ENCODE measurements at regions not wholly inside any gene's neighbourhood (a gene's known extent, or its start where the extent isn't known, plus 50 kb on each side); places are given as distances from the start of the nearest gene placed in this dataset.

- Mint-ChIP-seq H3K27ac (no peak overlapping the region), H3K4me1 (no peaks in the 10 kb centered on the region), H3K36me3 (no peaks in the 10 kb centered on the region), H3K4me3 (no peak overlapping the region), H3K27me3 (peaks cover 46% of the 10 kb centered on the region), H3K9me3 (peaks cover 11% of the 10 kb centered on the region)
- no peak for DNase-seq
These were observed 138.0 kb upstream of the THY1 start for GRCh38 chr11:119560961-119561360.

GRCh38 chr11:119560291-119560690 is 137.3 kb upstream of the THY1 start:
- H3K27me3 Mint-ChIP-seq, result peaks cover 46% of the 10 kb centered on the region
- DNase-seq, result no peak
- no peak overlapping the region for H3K27ac Mint-ChIP-seq
- no peaks in the 10 kb centered on the region for H3K36me3 Mint-ChIP-seq
- no peaks in the 10 kb centered on the region for H3K4me1 Mint-ChIP-seq
- no peak overlapping the region for H3K4me3 Mint-ChIP-seq
- peaks cover 9% of the 10 kb centered on the region for H3K9me3 Mint-ChIP-seq

DNA sequence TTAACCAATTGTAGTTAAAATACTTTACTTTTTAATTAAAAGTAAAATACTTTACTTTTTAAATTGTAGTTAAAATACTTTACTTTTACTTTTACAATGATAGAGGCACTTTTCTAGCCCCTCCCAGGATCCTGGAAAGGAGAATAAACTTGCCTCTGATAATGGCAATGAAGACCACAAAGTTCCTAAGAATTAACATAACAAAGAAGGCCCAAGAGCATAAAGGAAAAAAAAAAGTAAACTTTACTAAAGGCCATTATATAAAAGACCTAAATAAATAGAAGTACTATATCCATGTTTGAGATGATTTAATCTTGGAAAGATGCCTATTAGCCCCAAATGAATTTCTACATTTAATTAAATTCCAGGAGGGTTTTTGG is 129.1 kb upstream of the THY1 start:
- peaks cover 5% of the 10 kb centered on the region for H3K27me3 Mint-ChIP-seq

DNA sequence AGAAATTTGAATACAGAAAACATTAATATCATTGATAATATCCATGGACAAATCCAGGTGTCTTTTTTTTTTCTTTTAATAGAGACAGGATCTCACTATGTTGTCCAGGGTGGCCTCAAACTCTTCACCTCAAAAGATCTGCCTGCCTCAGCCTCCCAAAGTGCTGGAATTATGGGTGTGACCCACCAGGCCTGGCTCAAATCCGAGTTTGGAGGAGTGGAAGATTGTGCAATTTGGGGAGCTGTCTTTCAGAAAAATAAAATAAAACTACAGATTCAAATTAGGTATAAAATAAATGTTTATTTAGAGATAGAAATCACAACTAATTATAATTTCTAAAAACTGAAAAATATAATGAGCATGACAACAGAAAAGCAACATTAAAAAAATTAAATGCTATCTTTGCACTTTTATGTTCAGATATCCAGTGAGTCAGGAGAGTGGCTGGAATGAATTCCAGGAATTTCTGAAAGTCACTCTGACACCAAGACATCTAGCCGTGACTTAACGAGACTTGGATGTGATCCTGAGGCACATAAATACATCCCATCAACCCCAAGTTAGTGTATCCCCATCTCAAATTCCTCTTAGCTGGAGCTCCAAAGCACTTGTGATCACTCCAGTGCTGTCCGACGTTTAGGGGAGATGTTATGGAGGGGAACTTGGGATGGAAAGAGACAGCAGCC is 128.6 kb upstream of the THY1 start:
- Mint-ChIP-seq H3K4me1 (no peaks in the 10 kb centered on the region), H3K27me3 (peaks cover 4% of the 10 kb centered on the region), H3K36me3 (no peaks in the 10 kb centered on the region), H3K27ac (no peak overlapping the region), H3K4me3 (no peak overlapping the region), H3K9me3 (peaks cover 3% of the 10 kb centered on the region)
- DNase-seq, result no peak

More for the DNA sequence above, 129.1 kb upstream of the THY1 start:
- DNase-seq, result no peak
- Mint-ChIP-seq H3K4me1 (no peaks in the 10 kb centered on the region), H3K4me3 (no peak overlapping the region), H3K36me3 (no peaks in the 10 kb centered on the region), H3K9me3 (peaks cover 3% of the 10 kb centered on the region), H3K27ac (no peak overlapping the region)

DNA sequence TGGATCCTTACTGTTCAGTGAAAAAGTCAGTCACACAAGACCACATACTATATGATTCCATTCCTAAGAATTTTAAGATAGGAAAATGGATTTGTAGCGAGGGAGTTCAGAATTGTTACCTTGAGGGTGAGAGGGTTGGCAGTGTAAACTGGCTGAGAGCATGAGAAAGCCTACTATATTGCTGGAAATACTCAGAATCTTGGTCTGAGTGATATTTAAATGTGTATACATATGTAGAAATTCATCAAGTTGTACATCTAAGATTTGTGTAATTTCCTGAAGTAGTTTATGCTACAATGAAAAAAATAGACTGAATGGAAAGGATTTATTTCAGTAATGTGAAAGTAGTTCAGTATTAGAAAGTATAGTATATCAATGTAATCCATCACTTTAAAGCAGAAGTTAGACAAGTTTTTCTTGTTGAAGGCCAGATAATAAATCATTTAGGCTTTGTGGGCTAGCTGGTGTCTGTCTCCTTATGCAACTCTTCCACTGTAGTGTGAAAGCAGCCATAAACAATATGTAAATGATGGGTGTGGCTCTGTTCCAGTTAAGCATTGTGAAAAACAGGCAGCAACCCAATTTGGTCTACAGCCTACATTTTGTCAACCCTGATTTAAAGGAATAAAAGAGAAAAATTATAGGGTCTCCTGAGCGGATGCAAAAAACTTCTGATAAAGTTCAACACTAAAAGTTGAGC is 127.2 kb upstream of the THY1 start:
- H3K36me3 Mint-ChIP-seq, result no peaks in the 10 kb centered on the region
- no peaks in the 10 kb centered on the region for H3K9me3 Mint-ChIP-seq
- no peak overlapping the region for H3K4me3 Mint-ChIP-seq

GRCh38 chr11:119547511-119547910 is 124.5 kb upstream of the THY1 start:
- Mint-ChIP-seq H3K27me3 (no peaks in the 10 kb centered on the region), H3K36me3 (no peaks in the 10 kb centered on the region), H3K27ac (no peak overlapping the region), H3K9me3 (no peaks in the 10 kb centered on the region), H3K4me1 (no peaks in the 10 kb centered on the region), H3K4me3 (no peak overlapping the region)
- no peak for DNase-seq

More for the DNA sequence above, 127.2 kb upstream of the THY1 start:
- no peak for DNase-seq
- Mint-ChIP-seq H3K27ac (no peak overlapping the region), H3K27me3 (no peaks in the 10 kb centered on the region), H3K4me1 (no peaks in the 10 kb centered on the region)

- Mint-ChIP-seq H3K36me3 (no peaks in the 10 kb centered on the region), H3K4me3 (no peak overlapping the region), H3K4me1 (no peaks in the 10 kb centered on the region), H3K27me3 (no peaks in the 10 kb centered on the region), H3K27ac (no peak overlapping the region), H3K9me3 (no peaks in the 10 kb centered on the region)
- no peak for DNase-seq
These were observed 123.3 kb upstream of the THY1 start for GRCh38 chr11:119545978-119546915.

DNA sequence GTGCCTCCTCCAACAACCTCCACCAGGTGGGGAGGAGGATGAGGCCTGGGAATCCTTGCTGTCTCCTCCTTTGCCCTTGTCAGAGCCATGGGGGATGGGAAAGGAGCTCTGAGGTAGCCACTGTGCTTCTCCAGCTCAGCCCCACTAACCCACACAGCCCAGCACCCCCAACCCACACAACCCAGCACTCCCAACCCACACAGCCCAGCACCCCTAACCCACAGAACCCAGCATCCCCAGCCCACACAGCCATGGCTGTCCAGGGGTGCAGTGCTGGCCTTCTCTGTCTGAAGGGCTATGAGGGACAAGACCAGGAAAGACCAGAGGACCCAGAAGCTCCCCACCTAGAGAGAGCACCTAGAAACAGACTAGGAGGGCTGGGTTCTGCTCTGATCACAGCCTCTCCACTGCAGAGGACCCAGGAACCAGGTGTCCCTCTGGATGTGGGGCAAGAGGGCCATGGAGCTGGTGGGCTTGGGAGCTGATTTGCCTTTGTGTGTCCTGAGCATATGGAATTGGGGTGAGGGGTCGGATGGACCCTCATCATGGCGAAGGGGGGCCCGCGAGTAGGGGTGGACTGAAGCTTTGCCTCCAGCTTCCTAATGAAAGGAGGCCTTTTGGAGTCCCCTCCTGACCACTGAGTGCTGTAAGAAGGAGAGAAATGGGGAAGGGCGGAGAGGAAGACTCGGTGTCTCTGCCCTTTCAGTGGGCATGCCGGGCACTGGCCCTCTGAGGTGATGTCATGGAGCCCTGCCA is 117.6 kb upstream of the THY1 start:
- Mint-ChIP-seq H3K9me3 (no peaks in the 10 kb centered on the region), H3K4me1 (no peaks in the 10 kb centered on the region), H3K36me3 (no peaks in the 10 kb centered on the region), H3K27ac (no peak overlapping the region), H3K27me3 (peaks cover 10% of the 10 kb centered on the region), H3K4me3 (no peak overlapping the region)
- DNase-seq, result no peak

- no peaks in the 10 kb centered on the region for H3K36me3 Mint-ChIP-seq
- no peak overlapping the region for H3K4me3 Mint-ChIP-seq
- no peaks in the 10 kb centered on the region for H3K4me1 Mint-ChIP-seq
- no peaks in the 10 kb centered on the region for H3K9me3 Mint-ChIP-seq
- no peak overlapping the region for H3K27ac Mint-ChIP-seq
- DNase-seq, result no peak
- peaks cover 14% of the 10 kb centered on the region for H3K27me3 Mint-ChIP-seq
These were observed 116.6 kb upstream of the THY1 start for GRCh38 chr11:119539583-119539982.

GRCh38 chr11:119538753-119539152 is 115.8 kb upstream of the THY1 start:
- DNase-seq, result no peak
- H3K27ac Mint-ChIP-seq, result no peak overlapping the region
- no peak overlapping the region for H3K4me3 Mint-ChIP-seq

GRCh38 chr11:119537306-119538253 is 114.6 kb upstream of the THY1 start:
- Mint-ChIP-seq H3K27ac (no peak overlapping the region), H3K4me3 (no peak overlapping the region), H3K27me3 (peaks cover 18% of the 10 kb centered on the region), H3K36me3 (no peaks in the 10 kb centered on the region), H3K4me1 (peaks cover 1% of the 10 kb centered on the region), H3K9me3 (no peaks in the 10 kb centered on the region)
- DNase-seq, result no peak

More at GRCh38 chr11:119538753-119539152, 115.8 kb upstream of the THY1 start:
- Mint-ChIP-seq H3K9me3 (no peaks in the 10 kb centered on the region), H3K4me1 (peaks cover under 1% of the 10 kb centered on the region), H3K36me3 (no peaks in the 10 kb centered on the region), H3K27me3 (peaks cover 16% of the 10 kb centered on the region)

- H3K4me1 Mint-ChIP-seq, result peaks cover 1% of the 10 kb centered on the region
- no peaks in the 10 kb centered on the region for H3K9me3 Mint-ChIP-seq
- no peaks in the 10 kb centered on the region for H3K36me3 Mint-ChIP-seq
- no peak for DNase-seq
- no peak overlapping the region for H3K4me3 Mint-ChIP-seq
- no peak overlapping the region for H3K27ac Mint-ChIP-seq
- peaks cover 18% of the 10 kb centered on the region for H3K27me3 Mint-ChIP-seq
These were observed 113.8 kb upstream of the THY1 start for GRCh38 chr11:119536801-119537200.

GRCh38 chr11:119533921-119534736 is 111.2 kb upstream of the THY1 start:
- no peaks in the 10 kb centered on the region for H3K9me3 Mint-ChIP-seq
- no peak overlapping the region for H3K27ac Mint-ChIP-seq
- H3K4me3 Mint-ChIP-seq, result no peak overlapping the region
- DNase-seq, result peak; percentile 60
- H3K4me1 Mint-ChIP-seq, result peaks cover 1% of the 10 kb centered on the region
- peaks cover 18% of the 10 kb centered on the region for H3K27me3 Mint-ChIP-seq
- H3K36me3 Mint-ChIP-seq, result no peaks in the 10 kb centered on the region

Measured in activated naive CD8-positive, alpha-beta T cell treated with anti-CD3 and anti-CD28 coated beads for 36 hours (primary cell).